Muscle of arm (tissue), 1 donor: ENCODE measurements at regions not wholly inside any gene's neighbourhood (a gene's known extent, or its start where the extent isn't known, plus 50 kb on each side); places are given as distances from the start of the nearest gene placed in this dataset.

ENCODE experiments used
- DNase-seq: peaks from one replicate; pipeline ENCODE4 v3.0.0-alpha.2; 2013

- DNase-seq: no peak
Measured at GRCh38 chr4:56086073-56086541, 137.4 kb downstream of the CEP135 start.

- no peak for DNase-seq
Measured at GRCh38 chr4:56085275-56085674, 136.5 kb downstream of the CEP135 start.

- DNase-seq: no peak
Measured at GRCh38 chr4:56084851-56085250, 136.1 kb downstream of the CEP135 start.
